ENCODE measurements at regions not wholly inside any gene's neighbourhood (a gene's known extent, or its start where the extent isn't known, plus 50 kb on each side); places are given as distances from the start of the nearest gene placed in this dataset.

GRCh38 chr16:51592535-51593300, 441.6 kb upstream of the SALL1 start:
- H3K27me3 ChIP-seq (ENCODE audit: insufficient read depth, low read length): no peaks in the 10 kb centered on the region
- H3K4me1 ChIP-seq (ENCODE audit: insufficient read depth, low read length): no peaks in the 10 kb centered on the region
- Mint-ChIP-seq H3K27me3 (no peaks in the 10 kb centered on the region), H3K9me3 (peaks cover 0 to 12% (median 10%) of the 10 kb centered on the region in 8 donors), H3K4me1 (no peaks in the 10 kb centered on the region), H3K36me3 (no peaks in the 10 kb centered on the region), H3K27ac (no peak overlapping the region), H3K4me3 (no peak overlapping the region)
- no peaks in the 10 kb centered on the region for H3K9me3 ChIP-seq (ENCODE audit: control insufficient read depth in 1 of 2, low read length in 2 of 2)
- H3K36me3 ChIP-seq (ENCODE audit: insufficient read depth, low read length): no peaks in the 10 kb centered on the region
- no peak overlapping the region for H3K4me3 ChIP-seq (ENCODE audit: low read length in 2 of 2)
- CTCF ChIA-PET (ENCODE audit: partially characterized antibody): no interaction called here
- no peak overlapping the region for H3K27ac ChIP-seq (ENCODE audit: low read depth, low read length)
- POLR2A ChIA-PET (ENCODE audit: partially characterized antibody): no interaction called here
- DNase-seq: no peak
- intact Hi-C loops (cut with micrococcal nuclease): no loop called here

- intact Hi-C loops (cut with micrococcal nuclease): no loop called here
Measured at GRCh38 chr16:51592001-51592501, 441.0 kb upstream of the SALL1 start.

GRCh38 chr16:51591480-51591879, 440.4 kb upstream of the SALL1 start:
- DNase-seq: no peak
- Histone ChIP-seq H3K4me3 (ENCODE audit: low read length in 2 of 2) (no peak overlapping the region), H3K9me3 (ENCODE audit: control insufficient read depth in 1 of 2, low read length in 2 of 2) (no peaks in the 10 kb centered on the region), H3K36me3 (ENCODE audit: insufficient read depth, low read length) (no peaks in the 10 kb centered on the region), H3K27ac (ENCODE audit: low read depth, low read length) (no peak overlapping the region), H3K27me3 (ENCODE audit: insufficient read depth, low read length) (no peaks in the 10 kb centered on the region), H3K4me1 (ENCODE audit: insufficient read depth, low read length) (no peaks in the 10 kb centered on the region)
- H3K4me1 Mint-ChIP-seq: no peaks in the 10 kb centered on the region
- no peak overlapping the region for H3K27ac Mint-ChIP-seq
- intact Hi-C loops (cut with micrococcal nuclease): no loop called here
- POLR2A ChIA-PET (ENCODE audit: partially characterized antibody): no interaction called here
- H3K9me3 Mint-ChIP-seq: peaks cover 0 to 9% (median 6%) of the 10 kb centered on the region in 8 donors
- H3K4me3 Mint-ChIP-seq: no peak overlapping the region
- CTCF ChIA-PET (ENCODE audit: partially characterized antibody): no interaction called here
- no peaks in the 10 kb centered on the region for H3K27me3 Mint-ChIP-seq
- no peaks in the 10 kb centered on the region for H3K36me3 Mint-ChIP-seq

More at GRCh38 chr16:51592001-51592501, 441.0 kb upstream of the SALL1 start:
- no peak for DNase-seq
- ChIA-PET CTCF (ENCODE audit: partially characterized antibody) (no interaction called here), POLR2A (ENCODE audit: partially characterized antibody) (no interaction called here)
- H3K4me3 ChIP-seq (ENCODE audit: low read length in 2 of 2): no peak overlapping the region
- no peak overlapping the region for H3K4me3 Mint-ChIP-seq
- no peak overlapping the region for H3K27ac ChIP-seq (ENCODE audit: low read depth, low read length)
- H3K27me3 Mint-ChIP-seq: no peaks in the 10 kb centered on the region
- no peaks in the 10 kb centered on the region for H3K9me3 ChIP-seq (ENCODE audit: control insufficient read depth in 1 of 2, low read length in 2 of 2)
- no peaks in the 10 kb centered on the region for H3K27me3 ChIP-seq (ENCODE audit: insufficient read depth, low read length)
- no peaks in the 10 kb centered on the region for H3K36me3 ChIP-seq (ENCODE audit: insufficient read depth, low read length)
- no peak overlapping the region for H3K27ac Mint-ChIP-seq
- no peaks in the 10 kb centered on the region for H3K36me3 Mint-ChIP-seq
- H3K9me3 Mint-ChIP-seq: peaks cover 0 to 11% (median 8%) of the 10 kb centered on the region in 8 donors
- no peaks in the 10 kb centered on the region for H3K4me1 ChIP-seq (ENCODE audit: insufficient read depth, low read length)
- H3K4me1 Mint-ChIP-seq: no peaks in the 10 kb centered on the region

- Mint-ChIP-seq H3K4me1 (no peaks in the 10 kb centered on the region), H3K27ac (no peak overlapping the region), H3K4me3 (no peak overlapping the region), H3K36me3 (no peaks in the 10 kb centered on the region), H3K9me3 (peaks cover 0 to 19% (median 6%) of the 10 kb centered on the region in 8 donors), H3K27me3 (no peaks in the 10 kb centered on the region)
- CTCF ChIA-PET (ENCODE audit: partially characterized antibody): no interaction called here
- intact Hi-C loops (cut with micrococcal nuclease): no loop called here
- DNase-seq: no peak
- no peaks in the 10 kb centered on the region for H3K4me1 ChIP-seq (ENCODE audit: insufficient read depth, low read length)
- POLR2A ChIA-PET (ENCODE audit: partially characterized antibody): no interaction called here
- H3K27me3 ChIP-seq (ENCODE audit: insufficient read depth, low read length): no peaks in the 10 kb centered on the region
- H3K4me3 ChIP-seq (ENCODE audit: low read length in 2 of 2): no peak overlapping the region
- no peaks in the 10 kb centered on the region for H3K9me3 ChIP-seq (ENCODE audit: control insufficient read depth in 1 of 2, low read length in 2 of 2)
- H3K36me3 ChIP-seq (ENCODE audit: insufficient read depth, low read length): no peaks in the 10 kb centered on the region
- no peak overlapping the region for H3K27ac ChIP-seq (ENCODE audit: low read depth, low read length)
Measured at GRCh38 chr16:51579652-51580360, 428.7 kb upstream of the SALL1 start.

GRCh38 chr16:51577621-51578303, 426.7 kb upstream of the SALL1 start:
- no peaks in the 10 kb centered on the region for H3K27me3 Mint-ChIP-seq
- no peaks in the 10 kb centered on the region for H3K4me1 Mint-ChIP-seq
- no peak for DNase-seq
- no peak overlapping the region for H3K27ac ChIP-seq (ENCODE audit: low read depth, low read length)
- no peak overlapping the region for H3K4me3 ChIP-seq (ENCODE audit: low read length in 2 of 2)
- POLR2A ChIA-PET (ENCODE audit: partially characterized antibody): no interaction called here
- H3K4me3 Mint-ChIP-seq: no peak overlapping the region
- peaks cover 0 to 30% (median 11%) of the 10 kb centered on the region in 8 donors for H3K9me3 Mint-ChIP-seq
- no peaks in the 10 kb centered on the region for H3K4me1 ChIP-seq (ENCODE audit: insufficient read depth, low read length)
- H3K9me3 ChIP-seq (ENCODE audit: control insufficient read depth in 1 of 2, low read length in 2 of 2): no peaks in the 10 kb centered on the region
- CTCF ChIA-PET (ENCODE audit: partially characterized antibody): no interaction called here
- H3K27me3 ChIP-seq (ENCODE audit: insufficient read depth, low read length): no peaks in the 10 kb centered on the region
- intact Hi-C loops (cut with micrococcal nuclease): no loop called here
- no peaks in the 10 kb centered on the region for H3K36me3 Mint-ChIP-seq
- no peaks in the 10 kb centered on the region for H3K36me3 ChIP-seq (ENCODE audit: insufficient read depth, low read length)
- no peak overlapping the region for H3K27ac Mint-ChIP-seq

- Histone ChIP-seq H3K27ac (ENCODE audit: low read depth, low read length) (no peak overlapping the region), H3K4me1 (ENCODE audit: insufficient read depth, low read length) (no peaks in the 10 kb centered on the region), H3K4me3 (ENCODE audit: low read length in 2 of 2) (no peak overlapping the region), H3K9me3 (ENCODE audit: control insufficient read depth in 1 of 2, low read length in 2 of 2) (no peaks in the 10 kb centered on the region), H3K27me3 (ENCODE audit: insufficient read depth, low read length) (no peaks in the 10 kb centered on the region), H3K36me3 (ENCODE audit: insufficient read depth, low read length) (no peaks in the 10 kb centered on the region)
- Mint-ChIP-seq H3K36me3 (no peaks in the 10 kb centered on the region), H3K27ac (no peak overlapping the region), H3K4me1 (no peaks in the 10 kb centered on the region), H3K4me3 (no peak overlapping the region), H3K27me3 (no peaks in the 10 kb centered on the region), H3K9me3 (peaks cover 0 to 30% (median 14%) of the 10 kb centered on the region in 8 donors)
- CTCF ChIA-PET (ENCODE audit: partially characterized antibody): no interaction called here
- no peak for DNase-seq
- POLR2A ChIA-PET (ENCODE audit: partially characterized antibody): no interaction called here
- intact Hi-C loops (cut with micrococcal nuclease): no loop called here
Measured at GRCh38 chr16:51576498-51577195, 425.6 kb upstream of the SALL1 start.

- no peaks in the 10 kb centered on the region for H3K4me1 ChIP-seq (ENCODE audit: insufficient read depth, low read length)
- H3K36me3 ChIP-seq (ENCODE audit: insufficient read depth, low read length): no peaks in the 10 kb centered on the region
- CTCF ChIA-PET (ENCODE audit: partially characterized antibody): no interaction called here
- H3K4me3 ChIP-seq (ENCODE audit: low read length in 2 of 2): no peak overlapping the region
- H3K9me3 ChIP-seq (ENCODE audit: control insufficient read depth in 1 of 2, low read length in 2 of 2): no peaks in the 10 kb centered on the region
- Mint-ChIP-seq H3K27ac (no peak overlapping the region), H3K9me3 (peaks cover 0 to 30% (median 15%) of the 10 kb centered on the region in 8 donors), H3K27me3 (no peaks in the 10 kb centered on the region), H3K4me3 (no peak overlapping the region), H3K4me1 (no peaks in the 10 kb centered on the region), H3K36me3 (no peaks in the 10 kb centered on the region)
- no peaks in the 10 kb centered on the region for H3K27me3 ChIP-seq (ENCODE audit: insufficient read depth, low read length)
- DNase-seq: no peak
- no peak overlapping the region for H3K27ac ChIP-seq (ENCODE audit: low read depth, low read length)
- intact Hi-C loops (cut with micrococcal nuclease): no loop called here
- POLR2A ChIA-PET (ENCODE audit: partially characterized antibody): no interaction called here
Measured at GRCh38 chr16:51573191-51573590, 422.1 kb upstream of the SALL1 start.

Data from CD4-positive, alpha-beta memory T cell (primary cell).